Activated T-cell treated with anti-CD3 and anti-CD28 coated beads, Interleukin-2, amount 50 U/mL, for 72 hours (primary cell): ENCODE measurements at regions not wholly inside any gene's neighbourhood (a gene's known extent, or its start where the extent isn't known, plus 50 kb on each side); places are given as distances from the start of the nearest gene placed in this dataset.
A peak's percentile ranks its signal among the peaks of the same experiment; 100 is the strongest.
"Not testable (repeated sequence)": the region's sequence is repeated elsewhere in the genome, so short reads cannot be mapped to it uniquely, and the experiment has no call there.

ENCODE experiments used
- ATAC-seq, 2 donors: fragments of 150-1000 bp; cut with Tn5 transposase; replicated peaks in 1 of 2; 2 replicates each; pipeline ENCODE4 v1.10.0; 2021; ENCODE audit warnings: moderate library complexity in 2 of 2, mild to moderate bottlenecking in 1 of 2
- DNase-seq, 2 donors: peaks; one replicate each; pipeline ENCODE4 v3.0.0; 2021 to 2022; ENCODE audit warnings: mixed read lengths in 1 of 2
- H3K27ac Mint-ChIP-seq: one replicate; pipeline ENCODE4 v1.8.0; 2022; ENCODE audit warnings: mild to moderate bottlenecking, moderate library complexity, mixed read lengths
- H3K27me3 Mint-ChIP-seq: one replicate; pipeline ENCODE4 v1.8.0; 2022; ENCODE audit warnings: low read depth, mixed read lengths
- H3K36me3 Mint-ChIP-seq, 2 donors: one replicate each; pipeline ENCODE4 v1.8.0; 2022; ENCODE audit warnings: mixed read lengths in 2 of 2, mild to moderate bottlenecking in 1 of 2; ENCODE audit not compliant: insufficient read depth in 2 of 2
- H3K4me1 Mint-ChIP-seq: one replicate; pipeline ENCODE4 v1.8.0; 2022; ENCODE audit warnings: low read depth, mixed read lengths
- H3K4me3 Mint-ChIP-seq, 2 donors: one replicate each; pipeline ENCODE4 v1.8.0; 2022; ENCODE audit warnings: mild to moderate bottlenecking in 2 of 2, mixed read lengths in 2 of 2, moderate library complexity in 2 of 2
- H3K9me3 Mint-ChIP-seq, 2 donors: one replicate each; pipeline ENCODE4 v1.8.0; 2022; ENCODE audit warnings: mixed read lengths in 2 of 2

DNA sequence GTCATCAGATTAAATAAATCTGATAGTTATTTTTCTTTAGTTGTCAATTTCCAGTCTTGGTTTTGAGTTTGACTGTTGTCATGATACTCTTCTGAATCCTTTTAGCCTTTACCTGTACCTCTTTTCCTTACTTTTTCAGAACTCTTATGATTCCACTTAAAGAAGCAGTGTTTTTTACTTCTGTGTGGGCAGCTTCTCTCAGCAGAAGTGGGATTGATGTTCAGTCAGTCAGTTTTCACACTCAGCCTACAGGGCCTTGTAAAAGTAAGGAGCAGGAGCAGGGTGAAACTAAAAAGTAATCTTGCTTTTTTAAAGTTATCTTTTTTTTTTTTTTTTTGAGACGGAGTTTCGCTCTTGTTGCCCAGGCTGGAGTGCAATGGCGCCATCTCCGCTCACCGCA, 75.1 kb downstream of the HAUS1 start:
- Mint-ChIP-seq H3K27me3 (no peaks in the 10 kb centered on the region), H3K36me3 (peaks cover 0 to 12% of the 10 kb centered on the region in 2 donors), H3K9me3 (no peaks in the 10 kb centered on the region), H3K4me1 (peaks cover 77% of the 10 kb centered on the region), H3K27ac (peak overlapping the region; percentile 76), H3K4me3 (no peak overlapping the region)
- ATAC-seq (no peak), DNase-seq (no peak)

DNA sequence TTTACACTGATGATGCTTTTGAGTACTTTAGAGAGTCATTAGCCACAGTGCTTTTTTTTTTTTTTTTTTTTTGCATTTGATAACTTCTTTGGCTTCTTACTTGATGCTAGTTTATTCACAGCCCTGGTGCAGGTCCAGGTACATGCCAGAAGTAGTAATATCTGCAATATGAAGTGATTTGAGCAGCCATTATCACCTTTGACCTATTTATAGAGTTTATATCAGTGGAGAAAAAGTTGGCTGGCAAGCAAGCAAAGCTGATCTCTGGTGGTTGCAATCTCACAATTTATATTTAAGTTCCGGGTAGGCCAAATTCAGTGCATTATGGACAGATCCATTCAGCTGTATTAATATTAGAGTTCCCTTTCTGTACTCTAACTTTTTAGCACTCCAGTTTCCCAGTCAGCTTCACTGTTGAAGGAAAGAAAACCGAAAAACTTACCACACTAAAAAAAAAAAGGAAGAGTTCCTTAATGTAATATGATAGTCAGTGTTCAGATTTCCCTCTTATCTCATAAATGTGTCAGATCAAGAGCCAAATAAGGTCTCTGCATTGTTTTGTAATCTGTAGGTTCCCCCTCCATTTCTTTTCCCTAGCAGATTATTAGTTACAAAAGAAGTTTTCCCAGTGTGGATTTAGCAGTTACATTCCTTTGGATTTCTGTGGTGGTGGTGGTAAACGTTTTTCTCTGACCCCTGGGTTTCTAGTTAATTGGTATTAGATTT, 78.6 kb downstream of the HAUS1 start:
- Mint-ChIP-seq H3K27me3 (no peaks in the 10 kb centered on the region), H3K9me3 (no peaks in the 10 kb centered on the region), H3K27ac (peak overlapping the region; percentile 89), H3K4me3 (peak overlapping the region in 1 of 2 donors; percentile 20), H3K4me1 (peaks cover 69% of the 10 kb centered on the region), H3K36me3 (peaks cover 0 to 7% of the 10 kb centered on the region in 2 donors)
- ATAC-seq (no peak), DNase-seq (no peak)

DNA sequence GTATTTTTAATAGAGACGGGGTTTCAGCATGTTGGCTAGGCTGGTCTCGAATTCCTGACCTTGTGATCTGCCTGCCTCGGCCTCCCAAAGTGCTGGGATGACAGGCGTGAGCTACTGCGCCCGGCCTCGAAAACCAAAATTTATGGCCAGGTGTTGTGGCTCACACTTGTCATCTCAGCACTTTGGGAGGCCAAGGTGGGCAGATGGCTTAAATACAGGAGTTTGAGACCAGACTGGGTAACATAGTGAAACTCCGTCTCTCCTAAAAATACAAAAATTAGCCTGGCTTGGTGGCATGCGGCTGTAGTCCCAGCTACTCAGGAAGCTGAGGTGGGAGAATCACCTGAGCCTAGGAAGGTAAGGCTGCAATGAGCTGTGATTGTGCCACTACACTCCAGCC, 80.1 kb downstream of the HAUS1 start:
- not testable (repeated sequence) for H3K27me3 Mint-ChIP-seq, ATAC-seq, H3K36me3 Mint-ChIP-seq, H3K9me3 Mint-ChIP-seq, H3K27ac Mint-ChIP-seq, DNase-seq, H3K4me3 Mint-ChIP-seq
- H3K4me1 Mint-ChIP-seq, result peaks cover 70% of the 10 kb centered on the region

DNA sequence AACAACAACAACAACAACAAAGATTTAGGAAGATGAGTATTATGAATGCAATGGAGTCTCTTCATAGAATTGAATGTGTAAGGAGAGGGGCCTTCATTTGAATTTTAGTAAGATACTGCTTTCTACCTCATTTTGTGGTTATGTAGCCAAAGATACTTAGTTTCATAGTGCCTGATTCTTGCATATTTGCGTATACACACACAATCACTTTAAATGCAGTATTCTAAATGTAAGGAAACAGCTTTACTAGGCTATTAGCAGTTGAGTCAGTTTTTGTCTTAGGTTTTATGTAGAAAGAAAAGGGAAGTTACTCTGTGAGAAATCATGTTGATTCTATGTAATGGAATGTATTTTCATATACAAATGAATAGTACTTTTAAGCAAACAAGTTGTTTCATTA, 80.5 kb downstream of the HAUS1 start:
- ATAC-seq, result no peak
- peak overlapping the region; percentile 81 for H3K27ac Mint-ChIP-seq
- H3K4me3 Mint-ChIP-seq, result no peak overlapping the region
- H3K4me1 Mint-ChIP-seq, result peaks cover 70% of the 10 kb centered on the region
- peaks cover 0 to 1% of the 10 kb centered on the region in 2 donors for H3K36me3 Mint-ChIP-seq
- no peaks in the 10 kb centered on the region for H3K27me3 Mint-ChIP-seq
- no peak for DNase-seq
- no peaks in the 10 kb centered on the region for H3K9me3 Mint-ChIP-seq

DNA sequence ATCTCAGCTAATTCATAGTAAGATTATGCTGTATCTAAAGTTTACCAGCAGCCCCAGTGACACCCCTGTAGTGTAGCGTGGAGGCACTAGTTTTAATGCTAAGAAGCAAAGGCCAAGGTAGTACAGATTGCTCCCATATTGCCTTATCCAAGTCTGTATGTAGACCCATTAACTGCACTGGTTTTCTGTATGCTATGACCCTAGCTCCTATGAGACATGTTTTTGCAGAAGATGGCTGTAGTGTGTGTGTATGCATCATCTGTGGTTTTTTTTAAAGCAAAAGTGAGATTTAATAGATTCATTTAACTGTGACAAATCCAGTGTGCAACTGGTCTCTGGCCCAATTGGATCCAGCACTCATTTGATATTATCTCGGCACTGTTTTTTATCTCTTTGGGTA, 86.5 kb downstream of the HAUS1 start:
- H3K9me3 Mint-ChIP-seq, result no peaks in the 10 kb centered on the region
- DNase-seq (no peak), ATAC-seq (peak; percentile 49 to 59)
- H3K36me3 Mint-ChIP-seq, result no peaks in the 10 kb centered on the region
- H3K4me3 Mint-ChIP-seq, result no peak overlapping the region
- H3K27ac Mint-ChIP-seq, result no peak overlapping the region
- H3K27me3 Mint-ChIP-seq, result no peaks in the 10 kb centered on the region
- peaks cover 28% of the 10 kb centered on the region for H3K4me1 Mint-ChIP-seq

DNA sequence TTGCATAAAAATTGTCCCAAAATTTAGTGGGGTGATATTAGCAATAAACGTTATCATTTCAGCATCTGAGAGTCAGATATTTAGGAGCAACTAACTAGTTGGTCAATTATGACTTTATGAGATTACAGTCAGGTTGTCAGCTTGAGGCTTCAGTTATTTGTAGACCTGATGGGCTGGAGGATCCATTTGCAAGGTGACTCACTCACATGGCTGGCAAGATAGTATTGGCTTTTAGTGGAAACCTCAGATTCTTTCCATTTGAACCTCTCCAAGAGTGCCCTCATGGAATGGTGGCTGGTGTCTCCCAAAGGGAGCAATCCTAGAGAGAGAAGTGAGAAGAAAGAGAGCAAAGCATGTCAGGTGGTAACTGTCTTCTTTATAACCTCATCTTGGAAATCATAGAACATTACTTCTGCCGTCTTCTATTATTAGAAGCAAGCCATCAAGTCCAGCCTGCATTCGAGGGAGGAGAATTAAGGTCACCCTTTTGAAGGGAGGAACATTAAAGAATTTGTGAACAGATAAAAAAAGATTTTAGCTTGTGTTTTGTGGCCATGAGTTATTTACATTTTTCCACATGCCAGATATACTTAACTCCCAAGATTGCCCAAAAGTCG, 92.5 kb downstream of the HAUS1 start:
- ATAC-seq (no peak), DNase-seq (no peak)
- Mint-ChIP-seq H3K9me3 (no peaks in the 10 kb centered on the region), H3K27ac (no peak overlapping the region), H3K27me3 (no peaks in the 10 kb centered on the region), H3K4me1 (peaks cover 46% of the 10 kb centered on the region), H3K36me3 (peaks cover 0 to 2% of the 10 kb centered on the region in 2 donors), H3K4me3 (no peak overlapping the region)

DNA sequence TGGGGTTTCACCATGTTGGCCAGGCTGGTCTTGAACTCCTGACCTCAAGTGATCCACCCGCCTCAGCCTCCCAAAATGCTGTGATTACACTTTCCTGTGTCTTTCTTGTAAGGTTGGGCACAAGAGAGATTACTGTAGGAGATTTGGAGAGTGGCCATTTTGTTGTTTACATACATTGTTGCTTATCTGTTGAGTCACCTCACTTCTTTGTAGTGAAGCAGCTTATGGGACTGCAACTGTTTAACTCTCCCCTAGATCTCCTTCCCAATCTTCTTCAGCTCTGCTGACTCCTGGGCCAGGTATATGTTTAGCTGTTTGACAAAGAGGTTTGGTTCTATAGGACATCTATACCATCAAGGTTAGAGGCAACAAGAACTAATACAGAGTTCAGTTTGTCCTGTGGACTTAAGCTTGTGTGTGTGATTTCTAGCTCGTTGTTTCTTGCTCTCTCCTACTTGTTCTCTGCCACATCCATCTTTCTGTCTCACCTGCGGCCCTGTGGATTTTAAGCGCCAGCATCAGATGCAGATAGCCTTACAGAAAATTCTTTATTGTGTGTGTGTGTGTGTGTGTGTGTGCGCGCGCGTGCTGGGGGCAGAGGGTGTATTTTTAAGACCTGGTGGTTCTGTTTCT, 95.4 kb downstream of the HAUS1 start:
- no peak for DNase-seq
- H3K9me3 Mint-ChIP-seq, result no peaks in the 10 kb centered on the region
- peaks cover 69% of the 10 kb centered on the region for H3K4me1 Mint-ChIP-seq
- no peak overlapping the region for H3K4me3 Mint-ChIP-seq
- peak overlapping the region; percentile 92 for H3K27ac Mint-ChIP-seq
- no peaks in the 10 kb centered on the region for H3K27me3 Mint-ChIP-seq
- H3K36me3 Mint-ChIP-seq, result peaks cover 0 to 2% of the 10 kb centered on the region in 2 donors
- peak; percentile 72 to 85 for ATAC-seq

DNA sequence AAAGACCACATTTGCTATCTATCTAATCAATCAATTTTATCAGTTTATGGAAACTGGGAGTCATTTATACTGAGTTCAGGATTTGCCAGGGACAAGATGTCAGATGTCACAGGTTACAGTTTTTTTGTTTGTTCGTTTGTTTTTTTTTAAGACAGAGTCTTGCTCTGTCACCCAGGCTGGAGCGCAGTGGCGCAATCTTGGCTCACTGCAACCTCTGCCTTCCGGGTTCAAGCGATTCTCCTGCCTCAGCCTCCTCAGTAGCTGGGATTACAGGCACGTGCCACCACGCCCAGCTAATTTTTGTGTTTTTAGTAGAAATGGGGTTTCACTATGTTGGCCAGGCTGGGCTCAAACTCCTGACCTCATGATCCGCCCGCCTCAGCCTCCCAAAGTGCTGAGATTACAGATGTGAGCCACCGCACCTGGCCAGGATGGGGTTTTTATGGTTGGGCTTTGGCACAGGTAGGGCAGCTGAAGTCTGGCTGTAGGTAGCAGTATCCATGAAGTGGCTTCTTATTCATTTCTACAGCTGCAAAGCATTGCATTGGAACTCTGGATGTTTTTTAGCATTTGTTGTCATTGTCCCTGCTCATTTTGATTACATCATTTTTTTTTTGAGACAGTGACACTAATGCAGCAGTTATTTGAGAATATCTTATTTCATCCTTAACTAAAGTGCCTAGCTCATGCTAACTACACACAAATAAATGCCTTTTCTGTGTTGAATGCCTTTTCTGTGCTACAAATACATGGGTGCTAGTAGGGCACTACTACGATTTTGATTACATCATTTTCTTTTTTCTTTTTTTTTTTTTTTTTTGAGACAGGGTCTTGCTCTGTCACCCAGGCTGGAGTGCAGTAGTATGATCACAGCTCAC, 96.2 kb downstream of the HAUS1 start:
- peaks cover 76% of the 10 kb centered on the region for H3K4me1 Mint-ChIP-seq
- peak overlapping the region; percentile 92 for H3K27ac Mint-ChIP-seq
- H3K4me3 Mint-ChIP-seq, H3K27me3 Mint-ChIP-seq, ATAC-seq, H3K36me3 Mint-ChIP-seq, H3K9me3 Mint-ChIP-seq, DNase-seq: not testable (repeated sequence)

DNA sequence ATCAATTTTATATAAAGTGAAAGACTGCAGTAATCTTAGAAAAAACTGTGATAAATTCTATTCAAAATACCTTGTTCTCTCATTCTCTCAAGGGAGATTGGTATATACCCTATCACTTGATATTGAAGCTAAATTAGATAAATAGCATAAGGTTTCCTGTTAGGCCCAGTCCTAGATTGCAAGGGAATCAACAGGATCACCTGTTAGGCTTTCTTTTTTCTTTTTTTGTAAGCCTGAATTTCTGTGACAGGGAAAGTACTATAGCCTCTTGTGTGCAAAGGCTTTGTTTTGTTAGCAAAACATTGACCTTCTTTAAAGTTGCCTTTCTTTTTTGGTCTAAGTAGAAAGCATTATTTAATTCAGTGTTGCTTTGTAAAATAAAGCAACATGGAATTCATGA, 100.0 kb downstream of the HAUS1 start:
- Mint-ChIP-seq H3K27ac (no peak overlapping the region), H3K36me3 (peaks cover 0 to 4% of the 10 kb centered on the region in 2 donors), H3K4me3 (no peak overlapping the region), H3K9me3 (no peaks in the 10 kb centered on the region), H3K4me1 (peaks cover 95% of the 10 kb centered on the region), H3K27me3 (no peaks in the 10 kb centered on the region)
- no peak for DNase-seq
- ATAC-seq, result no peak

DNA sequence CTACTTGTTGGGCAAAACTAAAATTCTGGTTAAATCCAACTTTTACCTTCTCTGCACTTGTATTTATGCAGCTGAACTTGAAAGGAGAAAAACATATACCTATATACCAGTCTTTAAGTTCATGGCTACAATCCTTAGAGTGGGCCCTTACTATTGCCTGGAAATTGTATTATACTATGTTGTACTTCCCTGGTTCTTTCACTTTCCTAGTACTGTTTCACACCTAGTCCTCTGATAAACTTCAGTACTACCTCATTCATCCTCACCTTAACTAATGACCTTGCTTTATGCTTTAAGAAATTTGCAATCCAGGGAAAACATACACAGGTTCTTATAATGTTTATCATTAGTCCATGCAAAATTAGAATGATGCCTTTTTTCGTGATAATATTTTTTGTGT, 103.8 kb downstream of the HAUS1 start:
- Mint-ChIP-seq H3K4me3 (peak overlapping the region in 1 of 2 donors; percentile 23), H3K4me1 (peaks cover 90% of the 10 kb centered on the region), H3K36me3 (peaks cover 3 to 4% of the 10 kb centered on the region in 2 donors), H3K27me3 (no peaks in the 10 kb centered on the region), H3K9me3 (no peaks in the 10 kb centered on the region), H3K27ac (peak overlapping the region; percentile 88)
- DNase-seq (no peak), ATAC-seq (no peak)

DNA sequence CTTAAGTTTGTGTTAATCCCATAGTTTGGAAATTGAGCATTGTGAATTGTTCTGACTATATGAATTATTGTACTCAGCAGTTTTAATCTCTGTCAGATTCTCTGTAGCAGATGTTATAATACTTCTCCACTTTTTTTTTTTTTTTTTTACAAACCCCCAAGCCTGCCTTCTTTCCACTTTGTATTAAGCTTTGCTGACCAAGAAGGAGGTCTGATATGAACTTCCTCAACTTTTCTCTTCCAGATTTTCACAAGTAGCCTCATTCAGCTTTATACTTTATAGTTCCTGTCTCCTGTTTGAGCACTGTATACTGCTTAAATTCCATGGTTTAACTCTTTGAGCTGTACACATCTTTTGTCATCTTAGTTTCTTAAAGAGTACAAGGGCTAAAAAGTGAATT, 105.0 kb downstream of the HAUS1 start:
- peak overlapping the region; percentile 55 for H3K27ac Mint-ChIP-seq

DNA sequence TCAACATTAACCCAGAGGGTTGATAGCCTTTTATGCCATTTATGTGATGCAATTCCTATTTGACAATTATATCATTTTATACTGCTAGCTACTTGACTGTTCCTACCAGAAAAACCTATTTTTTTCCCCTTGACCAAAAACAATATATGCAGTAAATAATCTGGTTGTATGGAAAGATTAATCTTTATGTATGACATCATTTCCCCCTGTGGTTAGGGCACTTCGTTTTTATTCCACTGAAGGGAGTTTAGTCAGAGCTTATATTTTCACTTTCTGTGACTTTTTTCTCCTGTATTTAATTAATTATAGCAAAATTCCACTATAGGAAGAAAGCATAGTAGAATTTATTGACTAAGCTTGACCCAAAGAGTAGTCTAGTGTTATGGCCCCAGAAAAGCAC, 107.6 kb downstream of the HAUS1 start:
- peak; percentile 67 to 71 for ATAC-seq
- peaks cover 7 to 10% of the 10 kb centered on the region in 2 donors for H3K36me3 Mint-ChIP-seq
- peak overlapping the region; percentile 73 for H3K27ac Mint-ChIP-seq
- no peak for DNase-seq
- peaks cover 80% of the 10 kb centered on the region for H3K4me1 Mint-ChIP-seq
- peak overlapping the region; percentile 62 to 72 for H3K4me3 Mint-ChIP-seq
- no peaks in the 10 kb centered on the region for H3K27me3 Mint-ChIP-seq
- H3K9me3 Mint-ChIP-seq, result no peaks in the 10 kb centered on the region

More for the DNA sequence above, 105.0 kb downstream of the HAUS1 start:
- Mint-ChIP-seq H3K4me3 (peak overlapping the region in 1 of 2 donors; percentile 4), H3K27me3 (no peaks in the 10 kb centered on the region), H3K9me3 (no peaks in the 10 kb centered on the region), H3K4me1 (peaks cover 81% of the 10 kb centered on the region), H3K36me3 (peaks cover 3 to 4% of the 10 kb centered on the region in 2 donors)
- DNase-seq (no peak), ATAC-seq (no peak)

DNA sequence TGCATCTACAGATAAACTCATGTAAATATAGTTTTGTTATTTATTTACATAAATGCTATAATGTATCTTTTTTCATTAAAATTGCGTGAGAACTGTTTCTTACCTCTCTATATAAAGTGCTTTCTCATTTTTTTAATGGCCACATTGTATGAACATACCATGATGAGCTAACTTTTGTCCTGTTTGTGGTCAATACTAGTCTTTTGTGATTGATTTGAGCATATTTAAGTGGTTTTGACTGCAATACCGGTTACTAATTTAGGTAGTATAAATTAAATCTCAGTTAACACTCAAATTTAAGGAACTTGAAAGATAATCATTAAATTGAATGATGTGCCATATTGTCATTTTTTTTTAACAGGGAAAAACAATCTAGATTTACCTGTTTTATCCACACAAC, 108.2 kb downstream of the HAUS1 start:
- ATAC-seq, result peak; percentile 63 to 67
- Mint-ChIP-seq H3K36me3 (peaks cover 7 to 13% of the 10 kb centered on the region in 2 donors), H3K4me1 (peaks cover 83% of the 10 kb centered on the region), H3K4me3 (peak overlapping the region; percentile 62 to 72), H3K27me3 (no peaks in the 10 kb centered on the region), H3K27ac (peak overlapping the region; percentile 73), H3K9me3 (no peaks in the 10 kb centered on the region)
- no peak for DNase-seq
